GM21576 (cell line): ENCODE measurements at regions not wholly inside any gene's neighbourhood (a gene's known extent, or its start where the extent isn't known, plus 50 kb on each side); places are given as distances from the start of the nearest gene placed in this dataset.
"Not testable (repeated sequence)": the region's sequence is repeated elsewhere in the genome, so short reads cannot be mapped to it uniquely, and the experiment has no call there.

ENCODE experiments used
- ATAC-seq: cut with Tn5 transposase; IDR thresholded peaks from one replicate; pipeline ENCODE4 v1.9.1; 2021; ENCODE audit warnings: mild to moderate bottlenecking, moderate library complexity; ENCODE audit not compliant: unreplicated experiment

DNA sequence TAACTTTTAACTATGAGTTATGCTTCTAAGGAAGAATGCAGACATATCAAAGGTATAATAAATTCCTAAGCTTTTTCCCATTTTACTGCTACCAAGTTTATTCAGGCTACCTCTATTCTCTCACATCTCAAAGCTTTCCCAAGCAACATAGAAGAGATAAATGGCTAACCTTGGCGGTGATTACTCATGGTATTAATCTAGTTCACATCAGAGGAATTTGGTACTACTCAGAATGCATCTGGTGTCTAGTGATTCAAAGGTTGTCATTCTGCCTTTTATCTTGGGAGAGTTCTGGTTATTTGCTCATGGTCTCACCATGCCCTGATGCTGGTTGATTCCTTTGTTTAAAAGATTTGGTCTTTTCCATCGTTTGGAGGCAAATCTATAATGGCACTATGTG lies 182.7 kb downstream of the TAF11L14 start:
- ATAC-seq = no peak

- ATAC-seq = no peak
These were observed 183.7 kb downstream of the TAF11L14 start for GRCh38 chr5:17817990-17818389.

DNA sequence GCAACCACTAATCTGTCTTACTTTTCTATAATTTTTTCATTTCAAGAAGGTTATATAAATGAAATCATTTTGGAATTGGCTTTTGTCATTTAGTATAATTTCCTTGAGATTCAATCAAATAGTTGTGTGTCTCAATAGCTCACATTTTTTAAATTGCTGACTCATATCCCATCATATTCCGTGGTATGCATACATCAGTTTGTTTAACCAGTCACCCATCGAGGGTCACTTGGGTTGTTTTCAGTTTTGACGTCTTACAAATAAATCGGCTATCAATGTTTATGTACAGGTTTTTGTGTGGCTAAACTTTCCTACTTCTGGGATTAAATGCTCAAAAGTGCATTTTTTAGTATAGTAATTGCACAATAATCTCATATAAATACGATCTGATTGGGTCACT lies 185.5 kb downstream of the TAF11L14 start:
- no peak for ATAC-seq

GRCh38 chr5:17828681-17829080 lies 194.4 kb downstream of the TAF11L14 start:
- no peak for ATAC-seq

- ATAC-seq = no peak
These were observed 195.2 kb downstream of the TAF11L14 start for GRCh38 chr5:17829456-17829855.

DNA sequence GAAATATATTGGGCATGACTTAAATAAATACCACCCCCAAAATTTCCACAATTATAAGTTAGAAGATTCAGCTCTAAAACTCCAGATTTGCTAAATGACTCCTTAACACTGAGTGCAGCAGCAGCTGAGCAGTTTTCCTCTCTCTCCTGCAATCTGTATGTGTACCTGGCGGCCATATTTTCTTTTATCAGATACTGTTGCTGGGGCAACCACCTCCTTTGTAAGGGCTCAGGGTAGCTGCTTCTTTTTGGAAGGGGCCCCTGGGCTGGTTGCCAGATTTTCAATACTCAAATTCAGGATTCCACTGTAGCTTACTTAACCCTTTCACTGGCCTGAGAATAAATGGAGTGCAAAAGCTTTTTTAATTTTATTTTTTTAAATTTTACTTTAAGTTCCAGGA lies 197.0 kb downstream of the TAF11L14 start:
- no peak for ATAC-seq

DNA sequence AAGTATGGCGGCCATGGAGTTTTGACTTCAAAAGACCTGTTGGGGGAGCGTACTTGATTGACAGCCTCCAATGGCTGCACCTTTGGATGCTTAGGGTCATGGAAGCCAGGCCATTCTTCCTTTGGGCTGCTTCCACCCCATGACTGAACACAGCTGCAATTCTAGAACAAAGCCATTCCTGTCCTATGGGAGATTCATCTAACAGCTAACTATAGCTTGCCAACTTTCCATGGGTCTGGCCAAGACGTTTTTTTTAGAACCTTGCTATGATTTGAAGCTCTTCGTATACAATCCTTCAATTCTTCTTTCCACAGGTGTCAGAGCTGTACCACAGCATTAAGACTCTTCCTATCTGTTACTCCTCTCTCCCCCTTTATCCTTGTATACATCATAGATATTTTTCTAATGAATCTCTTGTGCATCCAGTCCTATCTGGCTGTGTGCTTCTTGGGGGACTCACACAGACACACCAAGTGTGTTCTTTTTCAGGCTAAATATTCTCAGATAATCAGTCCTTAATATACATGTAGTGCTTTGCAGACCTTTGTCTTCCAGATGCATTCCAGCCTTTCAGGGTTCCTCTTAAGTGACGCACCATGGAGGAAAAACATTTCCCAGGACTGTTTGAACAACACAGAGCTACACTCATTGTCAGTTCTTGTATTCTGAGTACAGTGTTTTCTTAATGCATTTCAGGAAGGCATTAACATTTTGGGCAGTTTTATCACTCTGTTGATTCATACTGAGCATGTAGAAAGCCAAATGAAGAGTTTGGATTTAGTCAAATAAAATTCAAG lies 198.9 kb downstream of the TAF11L14 start:
- no peak for ATAC-seq

- no peak for ATAC-seq
These were observed 203.5 kb downstream of the TAF11L14 start for GRCh38 chr5:17837757-17838156.

DNA sequence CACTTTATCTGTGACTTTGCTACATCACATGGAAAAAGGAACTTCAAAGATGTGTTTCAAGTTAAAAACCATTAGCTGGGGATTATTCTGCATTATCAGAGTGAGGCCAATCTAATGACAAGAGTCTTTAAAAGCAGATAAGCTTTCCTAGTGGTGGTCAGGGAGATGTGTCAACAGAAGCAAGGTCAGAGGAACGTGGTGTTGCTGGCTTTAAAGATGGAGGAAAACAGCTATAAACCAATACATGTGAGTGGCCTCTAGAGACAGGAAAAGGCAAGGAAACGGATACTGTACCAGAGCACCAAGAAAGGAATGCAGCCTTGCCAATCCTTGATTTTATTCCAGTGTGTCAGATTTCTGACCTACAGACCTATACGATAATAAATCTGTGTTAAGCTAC lies 204.2 kb downstream of the TAF11L14 start:
- no peak for ATAC-seq

GRCh38 chr5:17839848-17840247 lies 205.6 kb downstream of the TAF11L14 start:
- no peak for ATAC-seq

- no peak for ATAC-seq
These were observed 212.2 kb downstream of the TAF11L14 start for GRCh38 chr5:17846496-17846895.

DNA sequence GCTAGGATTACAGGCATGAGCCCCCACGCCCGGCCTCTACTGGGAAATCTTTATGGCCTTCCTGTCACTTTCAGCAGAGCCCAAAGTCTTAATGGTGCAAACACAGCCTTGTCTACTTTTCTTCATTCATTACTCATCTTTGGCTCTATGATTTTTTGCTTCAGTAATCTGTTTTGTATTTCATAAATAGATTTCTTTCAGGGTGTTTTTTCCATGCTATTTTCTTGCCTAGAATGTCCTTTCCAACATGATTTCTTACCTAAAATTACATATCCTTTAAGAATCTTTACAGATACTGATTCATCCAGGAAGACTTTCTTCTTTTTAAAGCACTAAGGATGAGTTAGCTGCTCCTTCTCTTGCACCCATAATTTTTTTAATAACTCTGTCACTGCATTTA lies 213.0 kb downstream of the TAF11L14 start:
- ATAC-seq = no peak

DNA sequence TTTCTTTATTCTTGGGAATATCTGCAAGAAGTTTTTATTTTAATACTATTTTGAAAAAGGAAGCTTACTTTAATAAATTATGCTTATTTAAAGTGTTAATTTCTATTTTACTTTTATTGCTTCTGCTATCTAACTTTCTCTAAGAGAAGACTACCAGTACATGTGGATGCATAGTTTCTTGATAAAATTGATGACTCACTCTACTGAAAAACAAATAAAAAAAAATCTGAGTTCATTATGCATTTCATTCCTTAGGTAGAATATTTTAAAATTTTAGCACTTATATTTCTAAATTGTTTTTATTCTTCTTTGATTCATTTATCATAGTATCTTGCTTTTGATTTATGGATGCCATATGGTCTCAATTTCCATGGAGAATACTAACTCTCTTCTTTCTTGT lies 217.9 kb downstream of the TAF11L14 start:
- ATAC-seq = no peak

DNA sequence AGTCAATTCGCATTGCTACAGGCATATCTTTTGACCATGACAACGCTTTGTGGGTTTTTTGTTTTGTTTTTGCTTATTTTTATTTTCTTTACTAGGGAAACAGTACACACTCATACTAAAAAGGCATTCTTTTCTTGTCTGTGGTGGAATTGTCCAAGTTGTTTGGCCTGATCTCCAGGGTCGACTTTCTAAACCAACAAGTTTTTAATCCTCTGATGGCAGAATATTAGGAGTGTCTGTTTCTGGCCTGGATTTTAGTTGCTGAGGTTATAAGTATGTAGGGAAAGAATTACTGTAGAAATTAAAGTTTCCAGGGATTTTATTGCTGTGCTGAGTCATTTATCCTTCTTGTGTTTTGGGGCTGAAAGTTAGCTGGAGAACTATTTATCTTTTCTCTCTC lies 218.5 kb downstream of the TAF11L14 start:
- no peak for ATAC-seq

- no peak for ATAC-seq
These were observed 220.6 kb downstream of the TAF11L14 start for GRCh38 chr5:17854901-17855300.

- no peak for ATAC-seq
These were observed 226.5 kb downstream of the TAF11L14 start for GRCh38 chr5:17860660-17861315.

- ATAC-seq = not testable (repeated sequence)
These were observed 230.6 kb downstream of the TAF11L14 start for GRCh38 chr5:17864903-17865302.

DNA sequence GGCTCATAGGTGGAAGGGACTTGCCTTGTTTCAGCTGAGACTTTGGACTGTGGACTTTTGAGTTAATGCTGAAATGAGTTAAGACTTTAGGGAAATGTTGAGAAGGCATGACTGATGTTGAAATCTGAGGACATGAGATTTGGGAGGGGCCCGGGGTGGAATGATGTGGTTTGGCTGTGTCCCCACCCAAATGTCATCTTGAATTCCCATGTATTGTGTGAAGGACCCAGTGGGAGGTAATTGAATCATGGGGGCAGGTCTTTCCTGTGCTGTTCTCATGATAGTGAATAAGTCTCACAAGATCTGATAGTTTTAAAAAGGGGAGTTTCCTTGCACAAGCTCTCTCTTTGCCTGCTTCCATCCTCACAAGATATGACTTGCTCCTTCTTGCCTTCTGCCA lies 231.7 kb downstream of the TAF11L14 start:
- not testable (repeated sequence) for ATAC-seq

- no peak for ATAC-seq
These were observed 237.9 kb downstream of the TAF11L14 start for GRCh38 chr5:17872204-17872603.

DNA sequence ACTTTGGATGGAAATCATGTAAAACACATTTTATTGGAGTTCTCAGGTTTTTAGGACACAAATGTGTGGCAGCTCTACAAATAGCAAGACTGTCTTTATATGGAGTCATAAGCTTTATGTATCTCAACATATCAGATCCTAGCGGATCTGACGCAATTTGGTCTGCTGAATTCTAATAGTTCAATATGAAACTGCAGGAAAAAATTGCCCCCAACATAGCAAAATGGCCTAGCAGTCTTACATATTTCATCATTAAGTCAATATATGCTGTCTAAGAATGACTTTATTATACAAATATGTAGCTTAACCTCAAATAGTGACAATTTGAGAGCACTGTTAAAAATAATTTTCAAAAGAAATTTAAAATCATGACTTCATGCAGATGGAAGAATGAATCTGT lies 244.3 kb downstream of the TAF11L14 start:
- ATAC-seq = no peak

DNA sequence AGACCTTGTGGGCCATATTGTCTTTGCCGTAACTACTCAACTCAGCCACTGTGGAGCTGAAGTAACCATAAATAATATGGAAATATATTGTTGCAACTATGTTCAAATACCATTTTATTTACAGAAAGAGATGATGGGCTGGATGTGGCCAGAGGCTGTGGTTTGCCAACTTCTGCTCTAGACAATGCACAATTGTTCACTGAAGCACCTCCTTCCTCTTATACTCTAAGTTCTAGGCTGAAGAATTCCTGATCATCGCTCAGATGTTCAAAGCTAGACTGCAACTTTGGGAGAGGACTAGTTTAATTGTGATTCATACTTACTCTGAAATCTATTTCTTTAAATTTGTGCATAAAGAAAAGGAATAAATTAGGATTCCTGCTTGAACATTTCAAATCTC lies 245.0 kb downstream of the TAF11L14 start:
- no peak for ATAC-seq

DNA sequence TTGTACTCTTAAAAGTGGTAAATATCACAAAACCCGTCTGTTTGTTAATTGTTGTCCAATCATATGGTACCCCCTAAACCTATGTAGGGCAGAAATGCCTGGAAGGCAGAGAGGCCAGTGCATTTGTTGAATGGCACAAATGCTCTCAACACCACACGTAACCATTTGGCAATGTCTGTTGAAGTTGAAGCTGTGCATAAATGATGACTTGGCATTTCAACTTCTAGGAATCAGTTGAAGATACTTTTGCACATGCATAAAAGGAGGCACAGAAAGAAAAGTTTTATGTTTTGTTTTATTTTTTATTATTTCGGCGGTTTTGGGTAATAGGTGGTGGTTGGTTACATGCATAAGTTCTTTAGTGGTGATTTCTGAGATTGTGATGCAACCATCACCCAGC lies 246.6 kb downstream of the TAF11L14 start:
- no peak for ATAC-seq
